Kidney (tissue), 13 donors: ENCODE measurements at regions not wholly inside any gene's neighbourhood (a gene's known extent, or its start where the extent isn't known, plus 50 kb on each side); places are given as distances from the start of the nearest gene placed in this dataset.

Experiments used
- DNase-seq, 5 donors: peaks; one replicate each; pipeline ENCODE4 v3.0.0-alpha.2; 2013 to 2020
- FAIRE-seq: peaks from 2 replicates; lab custom pipeline; 2012; peaks lifted over from hg19 to GRCh38; lab: Jason Lieb, UNC
- H3K27ac ChIP-seq, 2 donors: one replicate each; pipeline ENCODE4 v1.7.0; 2013; ENCODE audit warnings: low read depth in 2 of 2, low read length in 2 of 2, inconsistent platforms in 1 of 2
- H3K27me3 ChIP-seq: one replicate; pipeline ENCODE4 v1.7.1; 2013; ENCODE audit warnings: low read length, inconsistent platforms; ENCODE audit not compliant: control insufficient read depth, insufficient read depth
- H3K36me3 ChIP-seq, 3 donors: one replicate each; pipeline versions ENCODE4 v1.7.0 to v1.7.1; 2013; ENCODE audit warnings: low read length in 3 of 3, control low read depth in 1 of 3, inconsistent platforms in 1 of 3; ENCODE audit not compliant: insufficient read depth in 3 of 3, control insufficient read depth in 2 of 3
- H3K4me1 ChIP-seq, 3 donors: one replicate each; pipeline versions ENCODE4 v1.7.0 to v1.7.1; 2013; ENCODE audit warnings: low read length in 3 of 3, inconsistent platforms in 1 of 3, low read depth in 1 of 3; ENCODE audit not compliant: control insufficient read depth in 2 of 3, insufficient read depth in 2 of 3
- H3K4me3 ChIP-seq, 3 donors: one replicate each; pipeline versions ENCODE4 v1.7.0 to v1.8.1; 2013; ENCODE audit warnings: low read length in 3 of 3, control low read depth in 1 of 3, inconsistent platforms in 1 of 3
- H3K9ac ChIP-seq, 3 donors: one replicate each; pipeline versions ENCODE4 v1.7.0 to v1.7.1; 2013; ENCODE audit warnings: low read length in 3 of 3, control low read depth in 1 of 3, inconsistent platforms in 1 of 3
- H3K9me3 ChIP-seq, 3 donors: one replicate each; pipeline versions ENCODE4 v1.7.0 to v1.7.1; 2013; ENCODE audit warnings: low read length in 3 of 3, control low read depth in 1 of 3, inconsistent platforms in 1 of 3; ENCODE audit not compliant: control insufficient read depth in 2 of 3, insufficient read depth in 1 of 3
- intact Hi-C: fragments of 100-400 bp; cut with DNase I; formaldehyde crosslinking; loops from one replicate; pipeline ENCODE4 v1.11.1; 2022
- TF ChIP-seq, protein P1 (sequence below): IDR thresholded peaks from 3 replicates; pipeline ENCODE4 v1.5.1; 2012; ENCODE audit warnings: mild to moderate bottlenecking, moderate library complexity, borderline replicate concordance; ENCODE audit not compliant: insufficient read depth; ENCODE audit errors: extremely low read depth
- donor health status: control.
- donor health status: control.
- donor health status: control.
- donor health status: control.
- donor health status: control.
- donor health status: DM: yes; HTN: yes; CAD: no.
- donor health status: Normal renal cell carcinoma (clear cell type).

- Histone ChIP-seq H3K9ac (no peak overlapping the region), H3K27me3 (no peaks in the 10 kb centered on the region), H3K4me1 (no peaks in the 10 kb centered on the region), H3K4me3 (no peak overlapping the region), H3K36me3 (no peaks in the 10 kb centered on the region), H3K9me3 (no peaks in the 10 kb centered on the region), H3K27ac (no peak overlapping the region)
- TF ChIP-seq, protein P1, sequence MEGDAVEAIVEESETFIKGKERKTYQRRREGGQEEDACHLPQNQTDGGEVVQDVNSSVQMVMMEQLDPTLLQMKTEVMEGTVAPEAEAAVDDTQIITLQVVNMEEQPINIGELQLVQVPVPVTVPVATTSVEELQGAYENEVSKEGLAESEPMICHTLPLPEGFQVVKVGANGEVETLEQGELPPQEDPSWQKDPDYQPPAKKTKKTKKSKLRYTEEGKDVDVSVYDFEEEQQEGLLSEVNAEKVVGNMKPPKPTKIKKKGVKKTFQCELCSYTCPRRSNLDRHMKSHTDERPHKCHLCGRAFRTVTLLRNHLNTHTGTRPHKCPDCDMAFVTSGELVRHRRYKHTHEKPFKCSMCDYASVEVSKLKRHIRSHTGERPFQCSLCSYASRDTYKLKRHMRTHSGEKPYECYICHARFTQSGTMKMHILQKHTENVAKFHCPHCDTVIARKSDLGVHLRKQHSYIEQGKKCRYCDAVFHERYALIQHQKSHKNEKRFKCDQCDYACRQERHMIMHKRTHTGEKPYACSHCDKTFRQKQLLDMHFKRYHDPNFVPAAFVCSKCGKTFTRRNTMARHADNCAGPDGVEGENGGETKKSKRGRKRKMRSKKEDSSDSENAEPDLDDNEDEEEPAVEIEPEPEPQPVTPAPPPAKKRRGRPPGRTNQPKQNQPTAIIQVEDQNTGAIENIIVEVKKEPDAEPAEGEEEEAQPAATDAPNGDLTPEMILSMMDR, result no peak
- no peak for FAIRE-seq
- DNase-seq, result no peak
- intact Hi-C loops, result no loop called here
These were observed 60.4 kb upstream of the TMEM252 start for GRCh38 chr9:68601081-68601480.

GRCh38 chr9:68603371-68603770, 62.7 kb upstream of the TMEM252 start:
- Histone ChIP-seq H3K9ac (no peak overlapping the region), H3K4me3 (no peak overlapping the region), H3K27ac (no peak overlapping the region), H3K27me3 (no peaks in the 10 kb centered on the region), H3K4me1 (no peaks in the 10 kb centered on the region), H3K9me3 (no peaks in the 10 kb centered on the region), H3K36me3 (no peaks in the 10 kb centered on the region)
- FAIRE-seq, result no peak
- no peak for DNase-seq
- intact Hi-C loops, result no loop called here
- TF ChIP-seq, protein P1, result no peak

GRCh38 chr9:68608763-68609162, 68.1 kb upstream of the TMEM252 start:
- TF ChIP-seq, protein P1, result no peak
- H3K36me3 ChIP-seq, result no peaks in the 10 kb centered on the region
- DNase-seq, result no peak
- no peak overlapping the region for H3K27ac ChIP-seq
- no peaks in the 10 kb centered on the region for H3K9me3 ChIP-seq
- H3K4me1 ChIP-seq, result peaks cover 0 to 4% (median 0%) of the 10 kb centered on the region in 3 donors
- no peak overlapping the region for H3K4me3 ChIP-seq
- H3K27me3 ChIP-seq, result no peaks in the 10 kb centered on the region
- no peak overlapping the region for H3K9ac ChIP-seq
- intact Hi-C loops, result no loop called here
- no peak for FAIRE-seq

DNA sequence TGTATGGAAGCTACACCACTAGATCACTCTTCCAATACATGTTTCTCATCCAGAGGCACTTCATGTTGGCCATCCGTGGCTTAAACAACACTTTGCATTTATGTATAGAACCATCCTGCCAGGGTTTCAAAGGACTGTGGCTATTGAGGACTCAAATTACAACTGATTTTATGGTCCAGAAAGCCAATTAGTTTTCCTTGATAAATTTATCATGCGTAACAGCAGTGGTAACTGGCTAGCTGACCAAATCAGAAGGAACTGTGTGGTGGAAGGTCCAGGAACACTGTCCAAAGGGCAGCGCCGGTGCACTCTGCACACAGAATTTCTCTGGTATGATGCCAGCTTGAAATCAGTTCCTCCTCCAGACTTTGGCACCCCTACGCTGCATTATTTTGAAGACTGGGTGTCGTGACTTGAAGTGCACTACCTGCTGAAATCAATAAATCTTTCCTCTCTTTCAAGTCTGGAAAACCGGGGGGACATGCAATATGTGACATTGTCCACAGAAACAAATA, 69.3 kb upstream of the TMEM252 start:
- Histone ChIP-seq H3K27me3 (no peaks in the 10 kb centered on the region), H3K27ac (no peak overlapping the region), H3K4me3 (peak overlapping the region in 2 of 3 donors; percentile 7 to 20), H3K4me1 (peaks cover 0 to 4% (median 0%) of the 10 kb centered on the region in 3 donors), H3K36me3 (no peaks in the 10 kb centered on the region), H3K9ac (no peak overlapping the region), H3K9me3 (no peaks in the 10 kb centered on the region)
- TF ChIP-seq, protein P1, result no peak
- DNase-seq, result peak in 4 of 5 donors; percentile 22 to 85 (median 56)
- FAIRE-seq, result no peak
- intact Hi-C loops, result no loop called here
